ENCODE measurements at regions not wholly inside any gene's neighbourhood (a gene's known extent, or its start where the extent isn't known, plus 50 kb on each side); places are given as distances from the start of the nearest gene placed in this dataset.

- TF ChIP-seq, protein P1, sequence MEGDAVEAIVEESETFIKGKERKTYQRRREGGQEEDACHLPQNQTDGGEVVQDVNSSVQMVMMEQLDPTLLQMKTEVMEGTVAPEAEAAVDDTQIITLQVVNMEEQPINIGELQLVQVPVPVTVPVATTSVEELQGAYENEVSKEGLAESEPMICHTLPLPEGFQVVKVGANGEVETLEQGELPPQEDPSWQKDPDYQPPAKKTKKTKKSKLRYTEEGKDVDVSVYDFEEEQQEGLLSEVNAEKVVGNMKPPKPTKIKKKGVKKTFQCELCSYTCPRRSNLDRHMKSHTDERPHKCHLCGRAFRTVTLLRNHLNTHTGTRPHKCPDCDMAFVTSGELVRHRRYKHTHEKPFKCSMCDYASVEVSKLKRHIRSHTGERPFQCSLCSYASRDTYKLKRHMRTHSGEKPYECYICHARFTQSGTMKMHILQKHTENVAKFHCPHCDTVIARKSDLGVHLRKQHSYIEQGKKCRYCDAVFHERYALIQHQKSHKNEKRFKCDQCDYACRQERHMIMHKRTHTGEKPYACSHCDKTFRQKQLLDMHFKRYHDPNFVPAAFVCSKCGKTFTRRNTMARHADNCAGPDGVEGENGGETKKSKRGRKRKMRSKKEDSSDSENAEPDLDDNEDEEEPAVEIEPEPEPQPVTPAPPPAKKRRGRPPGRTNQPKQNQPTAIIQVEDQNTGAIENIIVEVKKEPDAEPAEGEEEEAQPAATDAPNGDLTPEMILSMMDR (IDR thresholded peaks at IDR 0.05): peak in 3 of 6 experiments; percentile 24 to 33 (median 26)
- TF ChIP-seq POLR2A (IDR thresholded peaks at IDR 0.05): no peak
Observed at GRCh38 chrX:66760651-66761050, 121.8 kb upstream of the EDA2R start.

Measured in Peyer's patch (tissue), 4 donors.